GM19023 (cell line): ENCODE measurements at regions not wholly inside any gene's neighbourhood (a gene's known extent, or its start where the extent isn't known, plus 50 kb on each side); places are given as distances from the start of the nearest gene placed in this dataset.
"Not testable (repeated sequence)": the region's sequence is repeated elsewhere in the genome, so short reads cannot be mapped to it uniquely, and the experiment has no call there.

Experiments
- ATAC-seq: cut with Tn5 transposase; IDR thresholded peaks from one replicate; pipeline ENCODE4 v1.9.1; 2021; ENCODE audit warnings: mild to moderate bottlenecking, moderate library complexity; ENCODE audit not compliant: unreplicated experiment

DNA sequence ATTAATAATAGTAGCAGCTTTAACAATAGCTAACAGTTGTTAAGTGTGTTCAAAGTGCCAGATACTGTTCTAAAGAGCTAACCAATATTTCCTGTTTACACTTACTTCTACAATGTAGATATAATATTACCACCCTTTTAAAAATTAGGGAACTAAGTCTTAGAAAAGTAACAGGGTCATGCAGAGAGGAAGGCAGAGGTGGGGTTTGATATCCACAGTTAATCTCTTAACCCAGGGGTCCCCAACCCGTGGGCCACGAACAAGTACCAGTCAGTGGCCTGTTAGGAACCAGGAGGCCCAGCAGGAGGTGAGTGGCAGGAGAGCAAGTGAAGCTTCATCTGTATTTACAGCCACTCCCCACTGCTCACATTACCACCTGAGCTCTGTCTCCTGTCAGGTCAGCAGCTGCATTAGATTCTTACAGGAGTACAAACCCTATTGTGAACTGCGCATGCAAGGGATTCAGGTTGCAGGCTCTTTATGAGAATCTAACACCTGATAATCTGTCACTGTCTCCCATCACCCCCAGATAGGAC is 89.1 kb downstream of the ACTL7B start:
- no peak for ATAC-seq

- ATAC-seq: no peak
Measured at GRCh38 chr9:108765265-108765664, 90.5 kb downstream of the ACTL7B start.

GRCh38 chr9:108762348-108763055 is 93.3 kb downstream of the ACTL7B start:
- ATAC-seq: no peak

GRCh38 chr9:108761655-108762347 is 94.0 kb downstream of the ACTL7B start:
- ATAC-seq: no peak

DNA sequence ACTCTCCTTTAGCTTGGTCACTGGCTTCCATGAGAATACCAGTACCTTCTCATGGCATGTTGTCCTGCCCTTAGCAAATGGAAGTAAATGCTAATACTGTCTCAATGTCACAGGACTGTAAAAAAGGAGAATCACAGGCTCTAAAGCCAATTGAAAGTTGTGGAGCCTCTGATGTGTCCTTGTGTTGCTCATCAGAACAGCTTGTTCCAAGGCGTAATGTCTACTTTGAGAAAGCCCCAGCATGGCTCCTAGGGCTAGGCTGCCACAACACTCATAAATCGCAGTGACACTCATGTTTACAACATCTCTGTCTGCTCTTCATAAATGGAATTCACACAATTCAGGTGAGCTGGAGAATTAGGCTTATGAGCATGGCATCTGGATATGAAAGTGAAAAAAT is 94.9 kb downstream of the ACTL7B start:
- no peak for ATAC-seq

DNA sequence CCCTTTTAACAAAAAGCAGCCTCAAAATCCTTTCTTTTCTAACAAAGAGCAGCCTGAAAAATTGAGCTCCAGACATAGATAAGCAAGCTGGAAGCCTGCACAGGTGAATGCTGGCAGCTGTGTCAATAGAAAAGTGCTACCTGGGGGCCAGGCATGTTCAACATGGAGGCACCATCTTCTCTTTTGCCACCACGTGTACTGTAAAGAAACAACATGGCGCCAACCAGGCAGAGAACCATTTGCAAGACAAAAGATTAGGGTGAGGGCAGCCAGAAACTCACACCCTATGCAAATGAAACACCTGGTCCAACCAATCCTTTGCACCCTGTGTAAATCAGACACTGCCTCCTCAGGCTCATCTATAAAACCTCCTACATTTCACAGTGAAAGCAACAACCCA is 96.0 kb downstream of the ACTL7B start:
- no peak for ATAC-seq

GRCh38 chr9:108759399-108759798 is 96.4 kb downstream of the ACTL7B start:
- no peak for ATAC-seq

DNA sequence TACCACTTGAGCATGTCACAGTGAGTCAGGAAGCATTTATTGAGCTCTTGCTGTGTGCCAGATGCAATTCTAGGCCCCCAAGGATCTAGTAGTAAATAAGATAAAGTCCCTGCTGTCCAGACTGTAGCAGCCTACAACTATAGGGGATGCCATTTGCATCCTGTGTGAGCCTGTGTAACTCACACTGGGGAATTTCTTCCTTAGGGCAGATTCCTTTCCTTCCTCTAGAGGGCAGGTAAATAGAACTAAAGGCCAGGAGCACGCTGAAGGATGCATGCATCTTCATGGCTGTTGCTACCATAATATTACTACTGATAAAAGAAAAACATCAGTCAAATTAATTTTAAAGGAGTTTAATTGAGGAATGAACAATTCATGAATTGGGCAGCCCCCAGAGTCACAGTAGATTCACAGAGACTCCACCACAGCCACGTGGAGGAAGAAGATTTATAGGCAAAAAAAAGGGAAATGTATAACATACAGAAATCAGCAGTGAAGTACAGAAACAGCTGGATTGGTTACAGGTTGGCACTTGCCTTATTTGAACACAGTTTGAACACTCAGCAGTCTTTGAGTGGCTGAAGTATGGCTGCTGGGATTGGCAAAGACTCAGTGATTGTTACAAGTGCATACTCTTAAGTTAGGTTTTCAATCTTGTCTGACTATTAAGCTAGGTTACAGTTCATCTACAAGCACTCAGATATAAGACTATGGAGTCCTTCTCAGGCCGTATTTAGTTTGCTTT is 98.9 kb downstream of the ACTL7B start:
- ATAC-seq: no peak

- no peak for ATAC-seq
Measured at GRCh38 chr9:108755979-108756378, 99.8 kb downstream of the ACTL7B start.

- ATAC-seq: no peak
Measured at GRCh38 chr9:108751369-108751768, 104.4 kb downstream of the ACTL7B start.

DNA sequence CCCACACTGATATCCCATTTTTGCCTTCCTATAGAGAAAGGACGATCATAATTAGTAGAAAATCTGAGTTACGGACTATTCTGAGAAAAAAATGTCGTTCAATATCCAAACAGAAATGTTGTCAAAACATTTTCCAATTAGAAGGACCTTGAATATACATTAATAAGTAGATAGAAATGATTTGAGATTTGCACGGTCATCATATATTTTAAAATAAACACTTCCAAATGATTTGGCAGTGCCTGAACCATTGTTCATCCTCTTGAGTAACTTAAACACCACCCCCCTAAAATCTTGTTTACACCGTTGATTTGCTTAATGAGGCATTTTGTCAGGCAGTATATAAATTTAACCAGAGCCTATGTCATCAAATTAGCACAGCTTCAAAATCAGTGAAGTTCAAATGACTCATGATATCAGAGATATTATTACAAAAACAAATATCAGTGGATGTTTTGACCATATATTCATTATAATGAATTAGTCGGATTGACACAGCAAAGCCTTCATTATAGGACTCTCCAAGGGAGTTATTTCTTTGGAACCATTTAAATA is 105.0 kb downstream of the ACTL7B start:
- no peak for ATAC-seq

GRCh38 chr9:108748776-108749175 is 107.0 kb downstream of the ACTL7B start:
- ATAC-seq: no peak

GRCh38 chr9:108746864-108747263 is 108.9 kb downstream of the ACTL7B start:
- ATAC-seq: no peak

- ATAC-seq: no peak
Measured at GRCh38 chr9:108746001-108746400, 109.8 kb downstream of the ACTL7B start.

GRCh38 chr9:108744641-108745040 is 111.1 kb downstream of the ACTL7B start:
- no peak for ATAC-seq

- ATAC-seq: no peak
Measured at GRCh38 chr9:108743901-108744371, 111.8 kb downstream of the ACTL7B start.

DNA sequence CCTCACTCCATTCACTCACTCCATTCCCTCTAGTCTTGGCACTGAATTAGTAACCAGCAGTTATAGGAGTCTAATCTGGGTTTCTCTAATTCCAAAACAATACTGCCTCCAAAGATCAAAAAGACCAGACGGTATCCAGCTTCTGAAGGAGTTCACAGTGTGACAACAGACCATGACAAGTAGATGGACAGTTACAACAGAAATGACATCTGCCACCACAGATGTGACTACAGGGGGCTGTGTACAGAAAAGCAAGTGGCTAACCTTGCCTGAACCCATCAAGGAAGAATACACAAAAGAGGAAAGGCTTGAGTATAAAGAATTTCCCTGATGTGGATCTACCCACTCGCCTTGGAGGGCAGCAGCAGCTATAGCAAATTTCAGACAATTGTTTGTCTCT is 112.4 kb downstream of the ACTL7B start:
- ATAC-seq: no peak

GRCh38 chr9:108742191-108742590 is 113.6 kb downstream of the ACTL7B start:
- ATAC-seq: no peak

- not testable (repeated sequence) for ATAC-seq
Measured at GRCh38 chr9:108731292-108731691, 124.5 kb downstream of the ACTL7B start.

- no peak for ATAC-seq
Measured at GRCh38 chr9:108727580-108728111, 128.1 kb downstream of the ACTL7B start.

DNA sequence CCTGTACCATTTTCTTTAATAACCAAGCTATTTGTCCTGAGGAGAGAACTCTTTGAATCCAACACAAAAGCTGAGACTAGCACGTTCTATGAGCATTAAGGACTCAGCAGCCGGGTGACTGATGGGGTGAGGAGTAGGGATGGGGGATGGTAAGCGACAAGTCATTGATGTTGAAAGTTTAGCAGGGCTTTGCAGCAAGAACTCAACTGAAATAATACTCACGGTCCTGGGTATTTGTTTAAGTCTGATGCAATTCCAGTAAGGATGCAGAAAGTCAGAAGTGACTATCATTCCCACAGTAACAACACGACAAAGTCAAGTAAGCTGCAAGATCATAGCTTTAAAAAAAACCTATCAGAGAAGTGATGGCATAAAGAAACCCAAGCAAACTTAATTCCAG is 131.1 kb downstream of the ACTL7B start:
- no peak for ATAC-seq
